ENCODE measurements at regions not wholly inside any gene's neighbourhood (a gene's known extent, or its start where the extent isn't known, plus 50 kb on each side); places are given as distances from the start of the nearest gene placed in this dataset.

- no peak for TF ChIP-seq MAX (IDR thresholded peaks at IDR 0.05; ENCODE audit: low read depth, low read length)
- TF ChIP-seq MYC (IDR thresholded peaks at IDR 0.05; ENCODE audit: low read depth, low read length): no peak
- no peak for TF ChIP-seq CTCF (IDR thresholded peaks at IDR 0.05; ENCODE audit: low read depth, low read length)
- no peak for TF ChIP-seq POLR2A (IDR thresholded peaks at IDR 0.05; ENCODE audit: extremely low read depth, insufficient read length)
- no peak overlapping the region for H3K4me3 ChIP-seq (ENCODE audit: low read depth, low read length)
- no peak for DNase-seq (ENCODE audit: low read depth)
Measured at GRCh38 chr10:31253237-31253636, 65.8 kb upstream of the ZEB1 start.

- TF ChIP-seq MYC (IDR thresholded peaks at IDR 0.05; ENCODE audit: low read depth, low read length) (no peak), POLR2A (IDR thresholded peaks at IDR 0.05; ENCODE audit: extremely low read depth, insufficient read length) (no peak), CTCF (IDR thresholded peaks at IDR 0.05; ENCODE audit: low read depth, low read length) (no peak), MAX (IDR thresholded peaks at IDR 0.05; ENCODE audit: low read depth, low read length) (no peak)
Measured at GRCh38 chr10:31261511-31262311, 57.3 kb upstream of the ZEB1 start.

GRCh38 chr10:31262672-31263071 is 56.3 kb upstream of the ZEB1 start:
- TF ChIP-seq POLR2A (IDR thresholded peaks at IDR 0.05; ENCODE audit: extremely low read depth, insufficient read length) (no peak), MYC (IDR thresholded peaks at IDR 0.05; ENCODE audit: low read depth, low read length) (no peak), MAX (IDR thresholded peaks at IDR 0.05; ENCODE audit: low read depth, low read length) (no peak), CTCF (IDR thresholded peaks at IDR 0.05; ENCODE audit: low read depth, low read length) (no peak)
- no peak overlapping the region for H3K4me3 ChIP-seq (ENCODE audit: low read depth, low read length)
- DNase-seq (ENCODE audit: low read depth): no peak

More at GRCh38 chr10:31261511-31262311, 57.3 kb upstream of the ZEB1 start:
- DNase-seq (ENCODE audit: low read depth): no peak
- H3K4me3 ChIP-seq (ENCODE audit: low read depth, low read length): no peak overlapping the region

- no peak for DNase-seq (ENCODE audit: low read depth)
- TF ChIP-seq POLR2A (IDR thresholded peaks at IDR 0.05; ENCODE audit: extremely low read depth, insufficient read length): no peak
- TF ChIP-seq MAX (IDR thresholded peaks at IDR 0.05; ENCODE audit: low read depth, low read length): no peak
- TF ChIP-seq MYC (IDR thresholded peaks at IDR 0.05; ENCODE audit: low read depth, low read length): no peak
- TF ChIP-seq CTCF (IDR thresholded peaks at IDR 0.05; ENCODE audit: low read depth, low read length): no peak
- H3K4me3 ChIP-seq (ENCODE audit: low read depth, low read length): no peak overlapping the region
Measured at GRCh38 chr10:31263903-31264302, 55.1 kb upstream of the ZEB1 start.

GRCh38 chr10:31268444-31269303 is 50.3 kb upstream of the ZEB1 start:
- no peak for DNase-seq (ENCODE audit: low read depth)
- TF ChIP-seq MAX (IDR thresholded peaks at IDR 0.05; ENCODE audit: low read depth, low read length): no peak
- no peak for TF ChIP-seq MYC (IDR thresholded peaks at IDR 0.05; ENCODE audit: low read depth, low read length)
- TF ChIP-seq POLR2A (IDR thresholded peaks at IDR 0.05; ENCODE audit: extremely low read depth, insufficient read length): no peak
- TF ChIP-seq CTCF (IDR thresholded peaks at IDR 0.05; ENCODE audit: low read depth, low read length): no peak
- H3K4me3 ChIP-seq (ENCODE audit: low read depth, low read length): no peak overlapping the region

Data from NB4 (cell line).